ENCODE measurements at regions not wholly inside any gene's neighbourhood (a gene's known extent, or its start where the extent isn't known, plus 50 kb on each side); places are given as distances from the start of the nearest gene placed in this dataset.

- TF ChIP-seq CTCF (conservative IDR thresholded peaks at IDR 0.05), result no peak
- TF ChIP-seq ZFX (IDR thresholded peaks at IDR 0.05), result no peak
These were observed 127.2 kb downstream of the TEX36 start for GRCh38 chr10:125555743-125556142.
